GM10248 (cell line): ENCODE measurements at regions not wholly inside any gene's neighbourhood (a gene's known extent, or its start where the extent isn't known, plus 50 kb on each side); places are given as distances from the start of the nearest gene placed in this dataset.

ENCODE experiments used
- CTCF ChIA-PET: fragments of 300-600 bp; sonication (Branson Sonifier 250); formaldehyde crosslinking; extraction: SDS; loops from one replicate; lab custom pipeline; 2021; ENCODE audit warnings: antibody characterized with exemption; lab: Yijun Ruan, JAX
- POLR2A ChIA-PET: fragments of 350-650 bp; sonication (Branson Sonifier 250); formaldehyde crosslinking; extraction: SDS; loops from one replicate; lab custom pipeline; 2020; ENCODE audit warnings: antibody characterized with exemption; lab: Yijun Ruan, JAX
- DNase-seq: peaks from one replicate; pipeline ENCODE4 v3.0.0; 2012; ENCODE audit errors: extremely low spot score
- TF ChIP-seq, protein P1 (sequence below): IDR thresholded peaks from 2 replicates; pipeline ENCODE4 v1.5.1; 2012; ENCODE audit warnings: mild to moderate bottlenecking, low read depth; ENCODE audit errors: extremely low read depth, missing control alignments, control extremely low read depth

DNA sequence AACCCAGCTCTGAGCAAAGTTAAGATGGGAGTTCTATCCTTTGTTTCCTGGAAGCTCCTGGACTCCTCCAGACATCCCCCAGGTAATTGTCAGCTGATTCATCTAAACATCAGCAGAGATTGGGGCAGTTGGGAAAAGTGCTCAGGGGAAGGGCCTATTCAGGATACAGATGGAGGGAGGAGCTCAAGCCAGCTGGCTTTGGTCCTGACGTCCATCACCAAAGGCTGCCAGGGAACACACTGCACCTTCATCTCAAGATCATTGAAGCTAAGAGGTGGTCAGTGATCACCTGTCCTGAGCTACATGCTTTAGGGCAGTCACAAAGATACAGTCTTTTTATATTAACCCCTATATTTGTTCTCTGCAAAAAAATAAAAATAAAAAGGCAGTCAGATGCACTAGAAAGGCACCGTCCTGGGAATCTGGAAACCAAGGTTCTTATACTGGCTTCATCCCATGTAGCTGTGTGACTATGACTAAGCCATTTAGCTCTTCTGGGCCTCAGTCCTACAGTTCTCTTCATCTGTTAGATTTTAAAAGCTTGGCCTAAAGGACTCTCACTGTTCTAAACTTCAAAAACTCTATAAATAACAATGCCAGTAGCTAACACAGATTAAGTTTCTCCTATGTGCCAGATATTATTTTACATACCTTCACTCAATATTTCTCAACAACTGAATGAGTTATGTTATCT, 446.5 kb downstream of the BCL11A start:
- POLR2A ChIA-PET: no interaction called here
- CTCF ChIA-PET: interaction anchor here (1.0 kb wide), 1 partner anchor 172 kb away, joined by 3 read pairs; no protein-coding TSS in a partner anchor
- TF ChIP-seq, protein P1, sequence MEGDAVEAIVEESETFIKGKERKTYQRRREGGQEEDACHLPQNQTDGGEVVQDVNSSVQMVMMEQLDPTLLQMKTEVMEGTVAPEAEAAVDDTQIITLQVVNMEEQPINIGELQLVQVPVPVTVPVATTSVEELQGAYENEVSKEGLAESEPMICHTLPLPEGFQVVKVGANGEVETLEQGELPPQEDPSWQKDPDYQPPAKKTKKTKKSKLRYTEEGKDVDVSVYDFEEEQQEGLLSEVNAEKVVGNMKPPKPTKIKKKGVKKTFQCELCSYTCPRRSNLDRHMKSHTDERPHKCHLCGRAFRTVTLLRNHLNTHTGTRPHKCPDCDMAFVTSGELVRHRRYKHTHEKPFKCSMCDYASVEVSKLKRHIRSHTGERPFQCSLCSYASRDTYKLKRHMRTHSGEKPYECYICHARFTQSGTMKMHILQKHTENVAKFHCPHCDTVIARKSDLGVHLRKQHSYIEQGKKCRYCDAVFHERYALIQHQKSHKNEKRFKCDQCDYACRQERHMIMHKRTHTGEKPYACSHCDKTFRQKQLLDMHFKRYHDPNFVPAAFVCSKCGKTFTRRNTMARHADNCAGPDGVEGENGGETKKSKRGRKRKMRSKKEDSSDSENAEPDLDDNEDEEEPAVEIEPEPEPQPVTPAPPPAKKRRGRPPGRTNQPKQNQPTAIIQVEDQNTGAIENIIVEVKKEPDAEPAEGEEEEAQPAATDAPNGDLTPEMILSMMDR: no peak
- DNase-seq: no peak

DNA sequence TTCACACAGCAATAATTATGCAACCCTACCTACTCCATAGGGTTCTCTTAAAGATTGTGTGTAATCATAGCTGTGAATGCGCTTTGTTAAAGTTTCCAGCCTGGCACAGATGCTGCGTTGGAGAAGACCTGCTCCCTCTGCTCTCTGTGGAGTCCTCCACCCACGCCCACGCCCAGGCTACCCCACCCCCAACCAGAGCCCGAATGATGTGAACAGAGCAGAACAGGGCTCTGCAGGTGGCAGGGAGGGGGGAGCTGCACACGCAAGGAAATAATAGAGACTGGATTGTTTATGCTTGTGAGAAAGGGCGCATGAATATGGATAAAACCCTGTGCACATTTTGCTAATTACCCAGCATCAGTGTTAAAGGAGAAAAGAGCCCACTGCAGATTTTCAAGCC, 447.5 kb downstream of the BCL11A start:
- ChIA-PET POLR2A (no interaction called here), CTCF (interaction anchor here (1.5 to 1.6 kb wide), 2 partner anchors 8 to 48 kb away, joined by 3 to 4 read pairs; no protein-coding TSS in a partner anchor)
- DNase-seq: no peak
- TF ChIP-seq, protein P1: no peak

DNA sequence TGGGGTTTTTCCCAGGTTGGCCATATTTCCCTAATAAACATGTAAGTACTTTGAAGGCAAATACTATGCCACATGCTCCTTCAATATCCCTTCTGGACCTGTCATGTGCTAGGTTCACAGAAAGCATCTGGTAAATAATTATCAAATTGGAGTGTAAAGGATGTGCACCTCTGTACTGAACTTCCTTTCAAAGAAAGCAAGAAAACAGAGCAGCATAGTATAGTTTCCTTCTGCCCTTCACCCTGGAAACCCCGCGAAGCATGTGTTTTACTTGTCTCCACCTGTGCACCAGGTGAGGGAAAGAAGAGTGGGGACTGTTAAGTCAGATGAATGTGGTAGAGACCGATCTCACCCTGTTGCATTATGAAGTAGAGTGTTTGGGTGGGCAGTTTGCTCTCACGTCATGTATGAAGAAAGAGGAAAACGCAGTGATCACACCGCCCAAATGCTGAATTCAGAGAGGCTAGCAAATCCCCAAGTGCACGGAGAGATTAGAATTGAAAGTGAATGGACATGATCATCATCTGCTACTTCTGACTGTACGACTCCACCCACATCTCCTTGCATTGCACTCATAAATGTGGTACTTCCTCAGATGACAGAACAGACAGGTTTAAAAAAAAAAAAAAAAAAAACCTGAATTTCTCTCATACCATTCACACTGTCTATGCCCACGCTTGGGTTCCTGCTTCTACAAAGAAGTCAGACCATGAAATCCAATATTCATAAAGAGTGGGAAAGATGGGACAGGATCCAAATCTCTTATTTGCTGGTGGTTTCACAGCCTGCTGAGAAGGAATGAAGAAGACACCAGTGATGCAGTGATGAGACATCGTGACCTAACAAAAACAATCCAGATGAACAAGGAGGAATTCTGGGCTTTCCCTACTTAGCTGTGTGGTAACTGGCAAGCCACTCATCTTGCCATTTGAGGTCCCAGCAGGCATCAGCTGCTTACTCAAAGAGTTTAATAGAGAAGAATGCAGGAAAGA, 448.6 kb downstream of the BCL11A start:
- no peak for DNase-seq
- POLR2A ChIA-PET: no interaction called here
- TF ChIP-seq, protein P1: no peak
- CTCF ChIA-PET: interaction anchor here (1.5 to 1.6 kb wide), 2 partner anchors 9 to 49 kb away, joined by 3 to 4 read pairs; no protein-coding TSS in a partner anchor

DNA sequence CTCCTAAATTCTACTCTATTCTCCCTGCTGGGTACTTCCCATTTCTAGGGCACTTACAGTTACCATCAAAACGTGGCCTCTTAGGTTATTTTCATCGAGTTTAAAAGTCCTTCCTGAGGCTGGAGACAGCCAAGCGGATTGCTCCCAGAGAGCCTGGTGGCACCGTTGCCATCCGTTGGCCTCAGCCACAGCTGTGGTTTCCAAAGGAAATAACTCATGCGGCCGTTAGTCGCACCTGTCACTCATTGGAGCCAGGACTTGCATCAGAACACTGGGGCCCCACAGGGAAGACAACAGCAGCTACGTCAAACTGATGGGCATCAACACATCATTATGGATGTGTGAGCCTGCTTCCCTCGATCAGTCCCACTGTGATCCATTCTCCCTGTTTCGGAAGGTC, 453.4 kb downstream of the BCL11A start:
- CTCF ChIA-PET: no interaction called here
- POLR2A ChIA-PET: no interaction called here
- DNase-seq: no peak
- TF ChIP-seq, protein P1: no peak

DNA sequence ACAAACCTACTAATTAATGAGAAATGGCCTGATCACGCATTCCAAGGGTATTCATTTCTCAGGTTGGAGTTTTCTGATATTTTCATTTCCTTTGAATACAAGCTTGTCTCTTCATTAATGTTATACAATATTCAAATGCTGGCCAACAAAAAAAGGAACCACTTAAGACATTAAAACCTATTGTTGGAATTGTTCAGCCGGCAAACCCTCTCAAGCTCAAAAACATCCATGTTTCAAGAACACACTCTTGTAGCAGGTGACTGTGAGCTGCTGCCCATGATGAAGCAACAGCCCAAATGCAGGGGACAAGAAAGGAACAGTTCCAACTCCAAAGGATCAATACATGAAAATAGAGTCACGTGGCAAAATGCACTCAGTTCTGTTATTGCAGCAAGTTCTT, 454.5 kb downstream of the BCL11A start:
- CTCF ChIA-PET: no interaction called here
- POLR2A ChIA-PET: no interaction called here
- no peak for DNase-seq
- TF ChIP-seq, protein P1: no peak

DNA sequence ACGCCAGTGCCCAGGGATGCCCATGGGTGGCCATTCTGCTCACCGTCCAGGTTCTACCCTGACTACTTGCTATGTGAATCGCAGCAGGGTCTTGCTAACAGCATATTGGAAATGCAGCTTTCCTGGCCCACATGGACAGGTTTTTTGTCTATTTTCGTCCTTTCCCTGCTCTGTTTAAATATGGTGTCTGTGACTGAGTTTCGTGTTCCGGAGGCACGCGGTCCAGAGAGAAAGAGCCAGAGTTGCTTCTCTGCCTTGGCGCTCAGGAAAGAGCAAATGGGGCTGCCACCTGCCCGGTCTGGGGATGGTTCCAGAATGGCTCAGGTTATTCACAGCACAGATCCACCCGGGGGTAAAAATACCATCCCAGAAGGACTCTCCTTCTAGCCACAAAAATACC, 456.2 kb downstream of the BCL11A start:
- DNase-seq: no peak
- POLR2A ChIA-PET: no interaction called here
- TF ChIP-seq, protein P1: no peak
- CTCF ChIA-PET: no interaction called here
